CD4-positive, alpha-beta T cell (primary cell): ENCODE measurements at regions not wholly inside any gene's neighbourhood (a gene's known extent, or its start where the extent isn't known, plus 50 kb on each side); places are given as distances from the start of the nearest gene placed in this dataset.
"Not testable (repeated sequence)": the region's sequence is repeated elsewhere in the genome, so short reads cannot be mapped to it uniquely, and the experiment has no call there.

Experiments used
- ATAC-seq: fragments of 200-7000 bp; cut with Tn5 transposase; one replicate; pipeline ENCODE4 v1.10.0; 2022; ENCODE audit warnings: mild to moderate bottlenecking; ENCODE audit not compliant: poor library complexity
- CTCF ChIA-PET: fragments of 350-600 bp; sonication (Branson Sonifier 250); formaldehyde crosslinking; loops from one replicate; lab custom pipeline; 2021; ENCODE audit warnings: antibody characterized with exemption, inconsistent platforms; lab: Charles Lee
- POLR2A ChIA-PET: fragments of 350-600 bp; sonication (Branson Sonifier 250); formaldehyde crosslinking; loops from one replicate; lab custom pipeline; 2021; ENCODE audit warnings: antibody characterized with exemption, inconsistent platforms; lab: Charles Lee
- DNase-seq, 14 experiments: peaks; one replicate each; pipeline ENCODE4 v3.0.0-alpha.2; 2013 to 2020; ENCODE audit warnings: mixed read lengths in 2 of 14
- H3K27ac ChIP-seq, 2 donors: one replicate each; pipeline versions ENCODE4 v1.5.1 to v1.7.0; 2013; ENCODE audit warnings: low read length in 2 of 2, low read depth in 1 of 2, mild to moderate bottlenecking in 1 of 2
- H3K27me3 ChIP-seq, 2 experiments: 1 replicate in 1 of 2; 2 replicates in 1 of 2; pipeline versions ENCODE4 v1.6.1 to v1.7.0; 2013; ENCODE audit warnings: low read length in 2 of 2, control low read depth in 1 of 2, mild to moderate bottlenecking in 1 of 2, moderate library complexity in 1 of 2; ENCODE audit not compliant: insufficient read depth in 2 of 2, control insufficient read depth in 1 of 2
- H3K36me3 ChIP-seq: one replicate; pipeline ENCODE4 v1.6.1; 2013; ENCODE audit warnings: low read length, control low read depth; ENCODE audit not compliant: insufficient read depth
- H3K4me1 ChIP-seq: one replicate; pipeline ENCODE4 v1.6.1; 2013; ENCODE audit warnings: low read length, control low read depth; ENCODE audit not compliant: insufficient read depth
- H3K4me3 ChIP-seq: one replicate; pipeline ENCODE4 v1.5.1; 2013; ENCODE audit warnings: mild to moderate bottlenecking, low read length, moderate library complexity
- H3K9me3 ChIP-seq, 2 experiments: 1 replicate in 1 of 2; 2 replicates in 1 of 2; pipeline versions ENCODE4 v1.6.1 to v1.7.0; 2013; ENCODE audit warnings: low read length in 2 of 2, mild to moderate bottlenecking in 2 of 2, control low read depth in 1 of 2, moderate library complexity in 1 of 2; ENCODE audit not compliant: control insufficient read depth in 1 of 2, insufficient read depth in 1 of 2
- H3K27ac Mint-ChIP-seq: one replicate; pipeline ENCODE4 v1.8.0; 2020; ENCODE audit warnings: mixed read lengths
- H3K27me3 Mint-ChIP-seq: one replicate; pipeline ENCODE4 v1.8.0; 2021; ENCODE audit warnings: mixed read lengths
- H3K36me3 Mint-ChIP-seq: one replicate; pipeline ENCODE4 v1.8.0; 2021; ENCODE audit warnings: low read depth, mixed read lengths
- H3K4me1 Mint-ChIP-seq: one replicate; pipeline ENCODE4 v1.8.0; 2021; ENCODE audit warnings: low read depth, mixed read lengths
- H3K4me3 Mint-ChIP-seq: one replicate; pipeline ENCODE4 v1.8.0; 2020; ENCODE audit warnings: mild to moderate bottlenecking, mixed read lengths
- H3K9me3 Mint-ChIP-seq: one replicate; pipeline ENCODE4 v1.8.0; 2020; ENCODE audit warnings: mixed read lengths
- CTCF ChIP-seq: fragments of 200-600 bp; IDR thresholded peaks from one replicate; pipeline ENCODE4 v1.8.0; 2022; ENCODE audit warnings: antibody characterized with exemption, mild to moderate bottlenecking
- intact Hi-C, 2 experiments: fragments of 100-400 bp; cut with DNase I in 1 of 2; cut with micrococcal nuclease in 1 of 2; formaldehyde crosslinking; loops; one replicate each; pipeline versions ENCODE4 v1.15.1 to v1.9.0; 2023 to 2025; cut with DNase I, micrococcal nuclease

GRCh38 chr3:88876724-88877123 is 230.7 kb upstream of the EPHA3 start:
- ChIA-PET CTCF (no interaction called here), POLR2A (no interaction called here)
- Mint-ChIP-seq H3K36me3 (no peaks in the 10 kb centered on the region), H3K9me3 (peaks cover 6% of the 10 kb centered on the region), H3K4me1 (no peaks in the 10 kb centered on the region), H3K4me3 (no peak overlapping the region), H3K27me3 (no peaks in the 10 kb centered on the region), H3K27ac (no peak overlapping the region)
- H3K4me3 ChIP-seq, result no peak overlapping the region
- intact Hi-C loops, result no loop called here
- no peak overlapping the region for H3K27ac ChIP-seq
- ATAC-seq (no peak), DNase-seq (no peak)
- H3K4me1 ChIP-seq, result no peaks in the 10 kb centered on the region
- H3K36me3 ChIP-seq, result no peaks in the 10 kb centered on the region
- no peak for TF ChIP-seq CTCF
- H3K9me3 ChIP-seq, result no peaks in the 10 kb centered on the region
- H3K27me3 ChIP-seq, result no peaks in the 10 kb centered on the region

GRCh38 chr3:88879905-88880304 is 227.5 kb upstream of the EPHA3 start:
- ATAC-seq (no peak), DNase-seq (no peak)
- Mint-ChIP-seq H3K27me3 (no peaks in the 10 kb centered on the region), H3K4me1 (no peaks in the 10 kb centered on the region), H3K36me3 (no peaks in the 10 kb centered on the region), H3K9me3 (peaks cover 8% of the 10 kb centered on the region), H3K27ac (no peak overlapping the region), H3K4me3 (no peak overlapping the region)
- Histone ChIP-seq H3K36me3 (no peaks in the 10 kb centered on the region), H3K4me1 (no peaks in the 10 kb centered on the region), H3K27ac (no peak overlapping the region), H3K9me3 (no peaks in the 10 kb centered on the region), H3K4me3 (no peak overlapping the region), H3K27me3 (no peaks in the 10 kb centered on the region)
- intact Hi-C loops, result no loop called here
- no peak for TF ChIP-seq CTCF
- ChIA-PET CTCF (no interaction called here), POLR2A (no interaction called here)

GRCh38 chr3:88882121-88882520 is 225.3 kb upstream of the EPHA3 start:
- H3K9me3 Mint-ChIP-seq, result peaks cover 2% of the 10 kb centered on the region
- Histone ChIP-seq H3K36me3 (no peaks in the 10 kb centered on the region), H3K27ac (no peak overlapping the region), H3K9me3 (peaks cover 0 to 10% of the 10 kb centered on the region in 2 experiments), H3K4me1 (no peaks in the 10 kb centered on the region), H3K27me3 (no peaks in the 10 kb centered on the region), H3K4me3 (no peak overlapping the region)
- POLR2A ChIA-PET, result no interaction called here
- H3K27me3 Mint-ChIP-seq, result no peaks in the 10 kb centered on the region
- intact Hi-C loops, result no loop called here
- no peak overlapping the region for H3K27ac Mint-ChIP-seq
- ATAC-seq (no peak), DNase-seq (no peak)
- TF ChIP-seq CTCF, result no peak
- H3K4me3 Mint-ChIP-seq, result no peak overlapping the region
- no peaks in the 10 kb centered on the region for H3K36me3 Mint-ChIP-seq
- no peaks in the 10 kb centered on the region for H3K4me1 Mint-ChIP-seq
- CTCF ChIA-PET, result no interaction called here

- H3K4me3 Mint-ChIP-seq, H3K27me3 Mint-ChIP-seq, H3K27me3 ChIP-seq, H3K36me3 Mint-ChIP-seq, CTCF ChIA-PET, POLR2A ChIA-PET, H3K36me3 ChIP-seq, H3K27ac Mint-ChIP-seq, H3K4me3 ChIP-seq, H3K4me1 Mint-ChIP-seq, H3K4me1 ChIP-seq, ATAC-seq, DNase-seq, intact Hi-C loops, H3K27ac ChIP-seq: not testable (repeated sequence)
- peaks cover 10% of the 10 kb centered on the region for H3K9me3 Mint-ChIP-seq
- H3K9me3 ChIP-seq, result peaks cover 0 to 10% of the 10 kb centered on the region in 2 experiments
These were observed 220.8 kb upstream of the EPHA3 start for GRCh38 chr3:88886624-88887023.
